Epithelial cell of esophagus (primary cell): ENCODE measurements at regions not wholly inside any gene's neighbourhood (a gene's known extent, or its start where the extent isn't known, plus 50 kb on each side); places are given as distances from the start of the nearest gene placed in this dataset.
"Not testable (repeated sequence)": the region's sequence is repeated elsewhere in the genome, so short reads cannot be mapped to it uniquely, and the experiment has no call there.

ENCODE experiments used
- DNase-seq: peaks from one replicate; pipeline ENCODE4 v3.0.0; 2010; ENCODE audit warnings: low read depth
- H3K4me3 ChIP-seq: 2 replicates; pipeline ENCODE4 v1.5.1; 2011; ENCODE audit warnings: mild to moderate bottlenecking, low read length, control low read depth
- CTCF ChIP-seq: IDR thresholded peaks from 2 replicates; pipeline ENCODE4 v1.5.1; 2011; ENCODE audit warnings: low read depth, mild to moderate bottlenecking, low read length, control low read depth, inconsistent platforms; ENCODE audit not compliant: insufficient read depth; ENCODE audit errors: missing control alignments

- H3K4me3 ChIP-seq, result no peak overlapping the region
- no peak for TF ChIP-seq CTCF
- no peak for DNase-seq
These were observed 109.2 kb downstream of the BASP1 start for GRCh38 chr5:17326600-17327037.

- H3K4me3 ChIP-seq, result no peak overlapping the region
- DNase-seq, result no peak
- TF ChIP-seq CTCF, result no peak
These were observed 109.7 kb downstream of the BASP1 start for GRCh38 chr5:17327048-17327625.

- DNase-seq, result peak; percentile 62
- no peak for TF ChIP-seq CTCF
These were observed 112.1 kb downstream of the BASP1 start for GRCh38 chr5:17329571-17329970.

GRCh38 chr5:17330386-17330785, 113.0 kb downstream of the BASP1 start:
- no peak overlapping the region for H3K4me3 ChIP-seq
- peak; percentile 74 for DNase-seq
- no peak for TF ChIP-seq CTCF

More at GRCh38 chr5:17329571-17329970, 112.1 kb downstream of the BASP1 start:
- H3K4me3 ChIP-seq, result no peak overlapping the region

- no peak for DNase-seq
- no peak overlapping the region for H3K4me3 ChIP-seq
- TF ChIP-seq CTCF, result no peak
These were observed 114.2 kb downstream of the BASP1 start for GRCh38 chr5:17331651-17332050.

GRCh38 chr5:17333755-17334154, 116.3 kb downstream of the BASP1 start:
- no peak for DNase-seq
- no peak for TF ChIP-seq CTCF

GRCh38 chr5:17336054-17336453, 118.6 kb downstream of the BASP1 start:
- no peak for DNase-seq
- no peak for TF ChIP-seq CTCF
- no peak overlapping the region for H3K4me3 ChIP-seq

More at GRCh38 chr5:17333755-17334154, 116.3 kb downstream of the BASP1 start:
- H3K4me3 ChIP-seq, result no peak overlapping the region

GRCh38 chr5:17336723-17337122, 119.3 kb downstream of the BASP1 start:
- H3K4me3 ChIP-seq, DNase-seq: not testable (repeated sequence)
